RWPE1 (cell line): ENCODE measurements at regions not wholly inside any gene's neighbourhood (a gene's known extent, or its start where the extent isn't known, plus 50 kb on each side); places are given as distances from the start of the nearest gene placed in this dataset.
"Not testable (repeated sequence)": the region's sequence is repeated elsewhere in the genome, so short reads cannot be mapped to it uniquely, and the experiment has no call there.

Experiments
- CTCF ChIA-PET: fragments of 350-600 bp; sonication (Branson Sonifier 250); formaldehyde crosslinking; extraction: SDS; loops from one replicate; lab custom pipeline; 2021; lab: Yijun Ruan, JAX
- POLR2A ChIA-PET: fragments of 400-600 bp; formaldehyde crosslinking; extraction: SDS; loops from one replicate; lab custom pipeline; 2020; ENCODE audit warnings: antibody characterized with exemption; ENCODE audit not compliant: low non-redundant PET; lab: Yijun Ruan, JAX
- DNase-seq: peaks from one replicate; pipeline ENCODE4 v3.0.0; 2012; ENCODE audit warnings: low spot score
- H3K27ac ChIP-seq: fragments of 450-650 bp; 2 replicates; pipeline ENCODE4 v1.5.1; 2017
- CTCF ChIP-seq: fragments of 450-650 bp; conservative IDR thresholded peaks from 2 replicates; pipeline ENCODE4 v1.5.1; 2017; ENCODE audit warnings: low read depth, mild to moderate bottlenecking

GRCh38 chr12:69170293-69170692 lies 69.1 kb upstream of the CPSF6 start:
- no peak overlapping the region for H3K27ac ChIP-seq
- ChIA-PET CTCF (interaction anchor here (1.0 kb wide), 1 partner anchor 16 kb away, joined by 3 read pairs; no protein-coding TSS in a partner anchor), POLR2A (no interaction called here)
- TF ChIP-seq CTCF = no peak
- DNase-seq = no peak

DNA sequence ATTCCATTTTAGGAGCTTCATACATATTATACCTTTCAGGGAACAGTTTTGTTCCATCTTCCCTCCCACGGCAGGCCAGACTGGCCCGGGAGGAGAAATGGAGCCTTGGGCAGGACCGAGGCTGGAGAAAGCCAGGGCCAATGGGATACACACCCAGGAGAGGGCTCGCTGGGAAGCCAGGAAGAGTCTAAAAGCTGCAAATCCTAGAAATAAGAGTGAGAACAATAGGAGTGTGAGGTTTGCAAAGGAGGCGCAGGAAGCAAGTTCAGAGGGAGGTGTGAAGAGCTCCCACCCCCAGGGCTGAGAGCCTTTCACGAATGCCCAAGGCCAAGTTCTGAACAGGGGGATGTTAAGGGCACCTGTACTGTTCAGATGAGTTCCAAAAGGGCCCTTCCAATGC lies 67.5 kb upstream of the CPSF6 start:
- TF ChIP-seq CTCF = no peak
- DNase-seq = no peak
- no peak overlapping the region for H3K27ac ChIP-seq
- POLR2A ChIA-PET = no interaction called here
- CTCF ChIA-PET = interaction anchor here (0.9 kb wide), 1 partner anchor 102 kb away, joined by 3 read pairs; no protein-coding TSS in a partner anchor

- POLR2A ChIA-PET = no interaction called here
- no peak for TF ChIP-seq CTCF
- no peak overlapping the region for H3K27ac ChIP-seq
- DNase-seq = no peak
- CTCF ChIA-PET = interaction anchor here (0.9 kb wide), 1 partner anchor 103 kb away, joined by 3 read pairs; no protein-coding TSS in a partner anchor
Observed at GRCh38 chr12:69172491-69172890, 66.9 kb upstream of the CPSF6 start.

DNA sequence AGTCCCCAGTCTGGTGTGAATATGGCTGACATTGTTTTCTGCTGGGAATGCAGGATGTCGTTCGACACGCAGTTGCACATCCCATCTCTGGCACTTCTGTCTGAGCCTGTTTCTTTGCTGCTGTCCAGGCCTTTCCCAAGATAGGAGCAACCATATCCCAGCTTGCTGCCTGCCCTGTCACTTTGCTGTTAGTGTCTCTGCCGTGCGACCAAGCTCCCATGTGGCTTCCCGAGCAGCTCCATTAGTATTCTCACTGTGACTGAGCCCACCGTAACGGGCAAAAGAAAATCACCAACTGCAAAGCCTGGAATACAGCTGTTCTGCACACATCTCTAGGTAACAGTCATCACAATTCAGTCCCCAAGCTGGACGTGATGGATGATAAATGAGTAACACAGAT lies 66.0 kb upstream of the CPSF6 start:
- CTCF ChIA-PET = no interaction called here
- POLR2A ChIA-PET = no interaction called here
- no peak for TF ChIP-seq CTCF
- no peak overlapping the region for H3K27ac ChIP-seq
- DNase-seq = no peak

- no peak overlapping the region for H3K27ac ChIP-seq
- DNase-seq = no peak
- CTCF ChIA-PET = no interaction called here
- POLR2A ChIA-PET = no interaction called here
- no peak for TF ChIP-seq CTCF
Observed at GRCh38 chr12:69179786-69180185, 59.6 kb upstream of the CPSF6 start.

GRCh38 chr12:69187572-69187971 lies 51.8 kb upstream of the CPSF6 start:
- DNase-seq, H3K27ac ChIP-seq, POLR2A ChIA-PET: not testable (repeated sequence)
- CTCF ChIA-PET = interaction anchor here (0.8 kb wide), 1 partner anchor 33 kb away, joined by 4 read pairs; no protein-coding TSS in a partner anchor

GRCh38 chr12:69189378-69189978 lies 49.9 kb upstream of the CPSF6 start:
- ChIA-PET POLR2A (no interaction called here), CTCF (no interaction called here)
- no peak for DNase-seq
- TF ChIP-seq CTCF = no peak
- no peak overlapping the region for H3K27ac ChIP-seq
